ENCODE measurements at regions not wholly inside any gene's neighbourhood (a gene's known extent, or its start where the extent isn't known, plus 50 kb on each side); places are given as distances from the start of the nearest gene placed in this dataset.
A peak's percentile ranks its signal among the peaks of the same experiment; 100 is the strongest.
"Not testable (repeated sequence)": the region's sequence is repeated elsewhere in the genome, so short reads cannot be mapped to it uniquely, and the experiment has no call there.

- DNase-seq = no peak
Observed at GRCh38 chr2:236777408-236777807, 207.8 kb downstream of the ACKR3 start.

GRCh38 chr2:236781933-236782816, 212.6 kb downstream of the ACKR3 start:
- DNase-seq = no peak

- DNase-seq = no peak
Observed at GRCh38 chr2:236782938-236783337, 213.3 kb downstream of the ACKR3 start.

- no peak for DNase-seq
Observed at GRCh38 chr2:236783417-236784020, 213.9 kb downstream of the ACKR3 start.

GRCh38 chr2:236785611-236786057, 216.0 kb downstream of the ACKR3 start:
- no peak for DNase-seq

GRCh38 chr2:236786751-236787150, 217.1 kb downstream of the ACKR3 start:
- no peak for DNase-seq

GRCh38 chr2:236787376-236787775, 217.8 kb downstream of the ACKR3 start:
- DNase-seq = not testable (repeated sequence)

- DNase-seq = no peak
Observed at GRCh38 chr2:236787885-236788284, 218.3 kb downstream of the ACKR3 start.

GRCh38 chr2:236790963-236791362, 221.3 kb downstream of the ACKR3 start:
- no peak for DNase-seq

- no peak for DNase-seq
Observed at GRCh38 chr2:236793023-236794011, 223.7 kb downstream of the ACKR3 start.

- no peak for DNase-seq
Observed at GRCh38 chr2:236794176-236794957, 224.7 kb downstream of the ACKR3 start.

GRCh38 chr2:236795169-236795860, 225.7 kb downstream of the ACKR3 start:
- DNase-seq = no peak

GRCh38 chr2:236795861-236796219, 226.2 kb downstream of the ACKR3 start:
- no peak for DNase-seq

- no peak for DNase-seq
Observed at GRCh38 chr2:236796236-236796635, 226.6 kb downstream of the ACKR3 start.

GRCh38 chr2:236797411-236797810, 227.8 kb downstream of the ACKR3 start:
- DNase-seq = no peak

- DNase-seq = no peak
Observed at GRCh38 chr2:236798491-236798890, 228.9 kb downstream of the ACKR3 start.

- no peak for DNase-seq
Observed at GRCh38 chr2:236799391-236800026, 229.9 kb downstream of the ACKR3 start.

- DNase-seq = no peak
Observed at GRCh38 chr2:236802862-236803261, 233.2 kb downstream of the ACKR3 start.

GRCh38 chr2:236803621-236804020, 234.0 kb downstream of the ACKR3 start:
- DNase-seq = no peak

- peak; percentile 52 for DNase-seq
Observed at GRCh38 chr2:236805800-236806531, 236.3 kb downstream of the ACKR3 start.
